ENCODE measurements at regions not wholly inside any gene's neighbourhood (a gene's known extent, or its start where the extent isn't known, plus 50 kb on each side); places are given as distances from the start of the nearest gene placed in this dataset.

DNA sequence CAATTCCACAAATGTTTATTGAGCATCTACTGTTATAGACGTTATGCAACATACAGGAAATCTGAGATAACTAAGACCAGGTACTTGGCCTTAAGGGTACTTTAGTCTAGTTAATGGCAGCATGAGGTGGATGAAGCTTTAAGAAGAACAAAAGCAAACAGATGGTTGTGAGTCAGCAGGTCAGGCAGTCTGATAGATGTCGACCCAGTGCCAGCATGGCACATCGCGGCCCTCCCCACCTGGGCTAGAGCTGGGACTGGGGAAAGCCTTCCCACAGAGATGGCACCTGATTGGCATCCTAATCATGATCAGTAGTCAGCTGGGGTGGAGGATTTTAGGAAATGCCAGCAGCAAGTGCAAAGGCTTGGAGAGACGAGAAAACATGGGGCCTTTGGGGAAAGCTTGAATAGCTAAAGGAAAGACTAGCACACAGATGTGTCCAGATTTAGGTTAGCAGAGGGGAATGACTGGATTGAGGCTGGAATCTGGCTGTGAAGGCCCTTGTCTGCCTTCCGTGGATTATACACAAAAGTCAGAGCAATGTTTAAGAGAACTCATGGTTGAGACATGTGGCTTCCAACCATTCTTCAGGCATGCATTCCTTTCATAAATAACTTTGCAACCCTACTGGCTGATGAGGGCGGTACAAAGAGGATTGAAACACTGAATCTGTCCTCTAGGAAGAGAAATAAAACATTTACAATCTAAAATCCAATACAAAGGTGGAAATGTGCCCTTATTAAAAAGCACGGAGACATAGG is 395.4 kb upstream of the WWC1 start:
- Mint-ChIP-seq H3K36me3 (no peaks in the 10 kb centered on the region), H3K4me1 (no peaks in the 10 kb centered on the region), H3K9me3 (peaks cover 0 to 8% (median 3%) of the 10 kb centered on the region in 6 donors), H3K4me3 (no peak overlapping the region), H3K27ac (no peak overlapping the region), H3K27me3 (ENCODE audit: low read depth in 3 of 3) (no peaks in the 10 kb centered on the region)
- no peak for DNase-seq

GRCh38 chr5:167896814-167897213 is 394.6 kb upstream of the WWC1 start:
- Mint-ChIP-seq H3K36me3 (no peaks in the 10 kb centered on the region), H3K27ac (no peak overlapping the region), H3K4me1 (no peaks in the 10 kb centered on the region), H3K27me3 (ENCODE audit: low read depth in 3 of 3) (no peaks in the 10 kb centered on the region), H3K9me3 (peaks cover 0 to 8% (median 3%) of the 10 kb centered on the region in 6 donors), H3K4me3 (no peak overlapping the region)
- no peak for DNase-seq

GRCh38 chr5:167897371-167897770 is 394.1 kb upstream of the WWC1 start:
- DNase-seq: no peak
- H3K4me3 Mint-ChIP-seq: no peak overlapping the region
- no peaks in the 10 kb centered on the region for H3K27me3 Mint-ChIP-seq (ENCODE audit: low read depth in 3 of 3)
- H3K4me1 Mint-ChIP-seq: no peaks in the 10 kb centered on the region
- no peaks in the 10 kb centered on the region for H3K36me3 Mint-ChIP-seq
- peaks cover 0 to 8% (median 3%) of the 10 kb centered on the region in 6 donors for H3K9me3 Mint-ChIP-seq
- no peak overlapping the region for H3K27ac Mint-ChIP-seq

DNA sequence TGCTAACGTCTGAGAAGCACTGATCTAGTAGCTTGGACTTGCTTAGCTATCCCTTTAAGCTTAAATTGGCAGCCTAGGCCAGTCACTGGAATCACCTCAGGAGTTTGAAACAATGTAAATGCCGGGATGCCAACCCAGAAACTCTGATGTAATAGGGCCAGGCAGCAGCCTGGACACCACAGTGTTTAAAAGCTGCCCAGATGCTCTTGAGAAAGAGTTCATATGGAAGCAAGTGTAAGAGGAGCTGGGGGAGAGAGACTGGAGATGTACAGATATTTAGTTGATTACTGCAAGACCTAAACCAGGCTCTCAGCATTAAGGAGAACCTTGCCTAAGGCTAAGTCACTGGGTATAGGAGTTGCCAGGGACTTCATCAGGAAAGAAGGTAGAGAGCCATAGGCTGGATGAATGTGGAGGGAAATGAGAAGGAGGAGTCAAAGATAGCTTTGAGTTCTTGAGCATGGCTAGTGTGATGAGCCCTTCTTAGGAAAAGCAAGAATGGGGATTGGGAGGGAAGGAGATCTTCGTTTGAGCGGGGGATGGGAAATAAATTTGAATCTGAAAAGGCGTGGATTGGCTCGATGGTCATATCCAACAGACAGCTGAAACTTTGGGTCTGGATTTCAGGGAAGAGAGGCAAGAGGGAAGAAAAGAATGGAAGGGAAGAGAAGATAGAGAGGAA is 392.9 kb upstream of the WWC1 start:
- no peaks in the 10 kb centered on the region for H3K36me3 Mint-ChIP-seq
- no peaks in the 10 kb centered on the region for H3K27me3 Mint-ChIP-seq (ENCODE audit: low read depth in 3 of 3)
- no peak overlapping the region for H3K27ac Mint-ChIP-seq
- peaks cover 0 to 8% (median 3%) of the 10 kb centered on the region in 6 donors for H3K9me3 Mint-ChIP-seq
- no peak overlapping the region for H3K4me3 Mint-ChIP-seq
- no peaks in the 10 kb centered on the region for H3K4me1 Mint-ChIP-seq
- DNase-seq: no peak

DNA sequence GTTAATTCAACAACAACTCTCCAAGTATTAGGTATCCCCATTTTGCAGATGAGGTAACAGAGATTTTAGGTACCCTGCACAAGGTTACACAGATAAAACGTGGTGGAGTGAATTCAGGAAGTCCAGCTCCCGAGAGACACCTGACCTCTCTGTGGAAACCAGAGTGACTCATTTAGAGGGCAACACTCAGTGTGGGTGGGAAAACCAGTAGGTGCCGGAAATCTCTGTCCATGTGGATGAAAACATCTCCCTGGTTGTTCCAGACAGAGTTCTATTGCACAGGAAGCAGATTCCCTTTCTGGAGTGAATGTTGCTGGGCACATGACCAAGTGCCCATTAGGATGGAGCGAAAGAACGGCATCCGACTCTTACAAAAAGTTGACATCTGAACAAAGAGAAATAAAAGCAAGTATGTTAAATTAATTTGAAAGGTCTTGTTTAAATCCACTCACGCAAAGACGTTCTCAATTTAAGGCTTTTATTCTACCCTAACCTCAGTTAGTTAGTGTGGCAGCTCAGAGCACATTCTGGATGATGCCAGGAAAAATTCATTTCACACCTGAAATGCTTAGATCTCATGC is 391.9 kb upstream of the WWC1 start:
- no peaks in the 10 kb centered on the region for H3K4me1 Mint-ChIP-seq
- DNase-seq: no peak
- no peak overlapping the region for H3K27ac Mint-ChIP-seq
- H3K4me3 Mint-ChIP-seq: no peak overlapping the region
- H3K36me3 Mint-ChIP-seq: no peaks in the 10 kb centered on the region
- peaks cover 0 to 5% (median 3%) of the 10 kb centered on the region in 6 donors for H3K9me3 Mint-ChIP-seq
- no peaks in the 10 kb centered on the region for H3K27me3 Mint-ChIP-seq (ENCODE audit: low read depth in 3 of 3)

GRCh38 chr5:167900340-167900935 is 391.0 kb upstream of the WWC1 start:
- Mint-ChIP-seq H3K9me3 (peaks cover 0 to 5% (median 2%) of the 10 kb centered on the region in 6 donors), H3K27me3 (ENCODE audit: low read depth in 3 of 3) (no peaks in the 10 kb centered on the region), H3K36me3 (no peaks in the 10 kb centered on the region), H3K27ac (no peak overlapping the region), H3K4me1 (no peaks in the 10 kb centered on the region), H3K4me3 (no peak overlapping the region)
- no peak for DNase-seq

DNA sequence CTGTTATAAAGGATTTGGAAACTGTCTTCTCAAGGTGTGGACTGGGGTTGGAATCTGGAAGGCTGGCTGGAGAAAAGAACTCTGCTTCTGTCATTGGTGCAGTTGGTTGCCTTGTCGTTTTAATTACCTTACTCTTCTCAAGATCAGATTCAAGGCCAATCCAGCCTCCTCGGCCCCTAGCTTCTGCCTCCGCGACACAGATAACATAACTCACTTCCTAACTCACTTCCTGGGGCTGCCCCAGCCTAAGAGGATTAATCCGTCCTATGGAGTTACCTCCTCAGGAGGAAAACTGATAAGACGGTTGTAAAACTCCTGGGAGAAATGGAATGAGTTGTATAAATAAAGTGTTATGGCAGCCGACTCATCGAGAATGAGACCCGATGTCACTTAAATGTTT is 389.1 kb upstream of the WWC1 start:
- no peaks in the 10 kb centered on the region for H3K27me3 Mint-ChIP-seq (ENCODE audit: low read depth in 3 of 3)
- H3K4me1 Mint-ChIP-seq: no peaks in the 10 kb centered on the region
- no peak overlapping the region for H3K27ac Mint-ChIP-seq
- H3K9me3 Mint-ChIP-seq: peaks cover 0 to 5% (median under 1%) of the 10 kb centered on the region in 6 donors
- DNase-seq: no peak
- H3K4me3 Mint-ChIP-seq: no peak overlapping the region
- H3K36me3 Mint-ChIP-seq: no peaks in the 10 kb centered on the region

DNA sequence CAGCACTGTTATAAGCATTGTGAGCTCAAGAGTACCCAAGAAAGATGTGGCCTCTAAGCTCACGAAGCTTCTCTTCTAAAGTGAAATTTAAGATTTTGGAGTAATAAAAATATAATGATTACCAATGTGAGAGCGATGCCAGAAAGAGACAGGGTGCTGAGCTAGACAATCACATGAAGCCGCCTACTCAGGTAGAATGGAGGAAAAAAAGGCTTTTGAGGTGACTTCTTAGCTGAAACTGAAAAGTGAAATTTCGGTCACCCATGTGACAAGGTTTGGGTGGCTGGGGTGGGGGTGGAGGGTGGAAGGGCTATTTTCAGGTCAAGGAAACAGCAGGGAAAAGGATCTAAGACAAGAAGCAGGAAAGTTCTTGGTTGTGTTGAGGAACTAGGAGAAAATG is 388.2 kb upstream of the WWC1 start:
- Mint-ChIP-seq H3K27ac (no peak overlapping the region), H3K27me3 (ENCODE audit: low read depth in 3 of 3) (no peaks in the 10 kb centered on the region), H3K36me3 (no peaks in the 10 kb centered on the region), H3K9me3 (peaks cover 0 to 5% (median under 1%) of the 10 kb centered on the region in 6 donors), H3K4me1 (no peaks in the 10 kb centered on the region), H3K4me3 (no peak overlapping the region)
- no peak for DNase-seq

GRCh38 chr5:167903659-167904058 is 387.8 kb upstream of the WWC1 start:
- H3K27ac Mint-ChIP-seq: no peak overlapping the region
- H3K4me3 Mint-ChIP-seq: no peak overlapping the region
- no peaks in the 10 kb centered on the region for H3K36me3 Mint-ChIP-seq
- peaks cover 0 to 4% (median under 1%) of the 10 kb centered on the region in 6 donors for H3K9me3 Mint-ChIP-seq
- no peaks in the 10 kb centered on the region for H3K4me1 Mint-ChIP-seq
- DNase-seq: no peak
- H3K27me3 Mint-ChIP-seq (ENCODE audit: low read depth in 3 of 3): no peaks in the 10 kb centered on the region

GRCh38 chr5:167905919-167906853 is 385.3 kb upstream of the WWC1 start:
- Mint-ChIP-seq H3K27me3 (ENCODE audit: low read depth in 3 of 3) (no peaks in the 10 kb centered on the region), H3K4me1 (no peaks in the 10 kb centered on the region), H3K27ac (no peak overlapping the region), H3K4me3 (no peak overlapping the region), H3K9me3 (peaks cover 0 to 2% (median 0%) of the 10 kb centered on the region in 6 donors), H3K36me3 (no peaks in the 10 kb centered on the region)
- no peak for DNase-seq

DNA sequence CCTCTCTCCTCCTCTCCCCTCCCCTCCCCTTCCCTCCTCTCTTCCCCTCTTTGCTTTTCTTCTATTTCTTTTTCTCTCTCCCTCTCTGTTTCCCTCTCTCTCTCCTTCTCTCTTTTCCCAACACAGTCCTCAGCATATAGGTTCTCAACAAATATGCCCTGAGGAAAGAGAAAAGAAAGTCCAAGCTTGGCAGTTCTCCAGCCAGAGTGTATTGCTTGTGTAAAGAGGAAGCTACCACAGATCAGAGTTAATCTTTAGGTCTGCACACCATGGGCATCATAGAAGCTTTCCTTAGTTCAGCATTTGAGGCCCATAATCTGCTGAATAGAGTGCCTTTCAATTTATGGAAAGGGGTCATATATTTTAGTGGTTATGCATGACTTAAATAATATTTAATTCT is 382.8 kb upstream of the WWC1 start:
- H3K27me3 Mint-ChIP-seq (ENCODE audit: low read depth in 3 of 3): peaks cover 0 to 3% (median 0%) of the 10 kb centered on the region in 3 donors
- H3K4me3 Mint-ChIP-seq: no peak overlapping the region
- no peaks in the 10 kb centered on the region for H3K4me1 Mint-ChIP-seq
- no peak for DNase-seq
- peaks cover 0 to 2% (median 0%) of the 10 kb centered on the region in 6 donors for H3K9me3 Mint-ChIP-seq
- no peaks in the 10 kb centered on the region for H3K36me3 Mint-ChIP-seq
- no peak overlapping the region for H3K27ac Mint-ChIP-seq

DNA sequence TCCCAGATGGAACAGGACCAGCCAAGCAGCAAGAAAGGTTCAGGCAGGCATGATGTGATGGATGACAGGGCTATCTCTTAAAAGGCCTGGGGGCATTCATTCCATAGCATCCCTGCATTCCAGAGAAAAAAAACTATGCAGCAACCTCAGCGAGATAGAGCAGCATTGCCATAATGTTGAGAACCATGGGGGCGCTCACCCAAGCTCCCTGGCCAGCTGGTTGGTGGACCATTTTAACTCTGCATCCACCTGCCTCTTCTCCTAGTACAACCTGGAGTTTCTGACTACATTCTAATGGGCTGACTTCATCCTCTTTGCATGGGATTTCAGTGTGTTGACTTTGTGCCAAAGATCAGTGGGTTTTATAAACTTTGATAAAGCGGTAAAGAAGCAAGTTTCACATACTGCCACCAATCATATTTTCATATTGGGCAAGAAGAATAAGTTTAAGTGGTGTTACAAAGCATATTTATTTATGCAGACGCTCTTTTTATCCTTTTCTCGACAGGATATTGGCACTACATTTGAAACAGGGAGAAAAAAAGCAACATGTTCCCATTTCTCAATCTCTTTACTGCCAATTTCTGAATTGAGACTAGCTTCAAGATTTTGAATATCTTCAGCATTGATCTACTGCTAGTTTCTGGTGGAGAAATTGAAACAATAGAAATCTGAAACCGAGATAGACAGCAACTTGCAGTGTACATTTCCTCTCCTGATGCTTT is 378.3 kb upstream of the WWC1 start:
- Mint-ChIP-seq H3K36me3 (no peaks in the 10 kb centered on the region), H3K4me3 (no peak overlapping the region), H3K4me1 (no peaks in the 10 kb centered on the region), H3K9me3 (peaks cover 0 to 6% (median under 1%) of the 10 kb centered on the region in 6 donors), H3K27me3 (ENCODE audit: low read depth in 3 of 3) (peaks cover 0 to 3% (median 2%) of the 10 kb centered on the region in 3 donors), H3K27ac (no peak overlapping the region)
- no peak for DNase-seq

DNA sequence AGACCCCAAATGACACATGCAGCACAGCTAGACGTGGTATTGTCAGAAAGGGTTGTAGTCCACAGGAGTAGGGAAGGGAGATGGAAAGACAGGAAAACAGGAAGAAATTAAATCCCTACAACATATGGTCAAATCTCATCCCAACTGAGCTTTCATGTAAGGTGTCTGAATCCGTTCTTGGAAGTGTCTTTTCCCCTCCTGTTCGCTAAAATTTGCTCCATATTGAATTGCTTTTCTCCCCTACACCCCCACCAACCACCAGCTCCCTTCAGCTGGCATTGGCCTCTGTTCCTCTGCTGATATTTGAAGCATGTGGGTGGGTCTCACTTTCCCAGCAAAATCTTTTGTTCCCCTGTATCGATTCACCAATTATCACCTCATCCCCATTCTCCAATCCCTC is 376.2 kb upstream of the WWC1 start:
- H3K27ac Mint-ChIP-seq: no peak overlapping the region
- H3K4me1 Mint-ChIP-seq: no peaks in the 10 kb centered on the region
- no peak for DNase-seq
- peaks cover 0 to 3% (median 2%) of the 10 kb centered on the region in 3 donors for H3K27me3 Mint-ChIP-seq (ENCODE audit: low read depth in 3 of 3)
- no peaks in the 10 kb centered on the region for H3K36me3 Mint-ChIP-seq
- H3K9me3 Mint-ChIP-seq: peaks cover 0 to 6% (median 0%) of the 10 kb centered on the region in 6 donors
- H3K4me3 Mint-ChIP-seq: no peak overlapping the region
